ENCODE measurements at regions not wholly inside any gene's neighbourhood (a gene's known extent, or its start where the extent isn't known, plus 50 kb on each side); places are given as distances from the start of the nearest gene placed in this dataset.
A peak's percentile ranks its signal among the peaks of the same experiment; 100 is the strongest.
"Not testable (repeated sequence)": the region's sequence is repeated elsewhere in the genome, so short reads cannot be mapped to it uniquely, and the experiment has no call there.

GRCh38 chr6:85287654-85288053 lies 162.2 kb upstream of the NT5E start:
- intact Hi-C loops (cut with DNase I), result no loop called here
- no peak for DNase-seq

- intact Hi-C loops (cut with DNase I), result no loop called here
- no peak for DNase-seq
Measured at GRCh38 chr6:85287158-85287557, 162.7 kb upstream of the NT5E start.

GRCh38 chr6:85286507-85286906 lies 163.4 kb upstream of the NT5E start:
- DNase-seq; intact Hi-C loops (cut with DNase I): not testable (repeated sequence)

GRCh38 chr6:85285934-85286333 lies 163.9 kb upstream of the NT5E start:
- peak in 1 of 10 donors; percentile 57 for DNase-seq
- intact Hi-C loops (cut with DNase I), result no loop called here

- intact Hi-C loops (cut with DNase I), result no loop called here
- no peak for DNase-seq
Measured at GRCh38 chr6:85285114-85285513, 164.8 kb upstream of the NT5E start.

- intact Hi-C loops (cut with DNase I), result no loop called here
- DNase-seq, result no peak
Measured at GRCh38 chr6:85283436-85283835, 166.4 kb upstream of the NT5E start.

GRCh38 chr6:85278466-85279035 lies 171.3 kb upstream of the NT5E start:
- intact Hi-C loops (cut with DNase I), result no loop called here
- DNase-seq, result no peak

- intact Hi-C loops (cut with DNase I); DNase-seq: not testable (repeated sequence)
Measured at GRCh38 chr6:85276026-85276425, 173.9 kb upstream of the NT5E start.

GRCh38 chr6:85275338-85275985 lies 174.4 kb upstream of the NT5E start:
- DNase-seq, result no peak
- intact Hi-C loops (cut with DNase I), result no loop called here

GRCh38 chr6:85273870-85274269 lies 176.0 kb upstream of the NT5E start:
- intact Hi-C loops (cut with DNase I), result no loop called here
- DNase-seq, result no peak

GRCh38 chr6:85273046-85273445 lies 176.8 kb upstream of the NT5E start:
- intact Hi-C loops (cut with DNase I), result no loop called here
- peak in 1 of 10 donors; percentile 66 for DNase-seq

- DNase-seq, result no peak
- intact Hi-C loops (cut with DNase I), result no loop called here
Measured at GRCh38 chr6:85272592-85272991, 177.3 kb upstream of the NT5E start.

GRCh38 chr6:85262621-85263020 lies 187.3 kb upstream of the NT5E start:
- intact Hi-C loops (cut with DNase I), result no loop called here
- DNase-seq, result no peak

- DNase-seq, result no peak
- intact Hi-C loops (cut with DNase I), result no loop called here
Measured at GRCh38 chr6:85261271-85261670, 188.6 kb upstream of the NT5E start.

GRCh38 chr6:85255661-85256060 lies 194.2 kb upstream of the NT5E start:
- intact Hi-C loops (cut with DNase I), result no loop called here

GRCh38 chr6:85252552-85252951 lies 197.3 kb upstream of the NT5E start:
- intact Hi-C loops (cut with DNase I), result no loop called here
- DNase-seq, result no peak

More at GRCh38 chr6:85255661-85256060, 194.2 kb upstream of the NT5E start:
- no peak for DNase-seq

GRCh38 chr6:85252085-85252484 lies 197.8 kb upstream of the NT5E start:
- no peak for DNase-seq
- intact Hi-C loops (cut with DNase I), result no loop called here

GRCh38 chr6:85251300-85251699 lies 198.6 kb upstream of the NT5E start:
- intact Hi-C loops (cut with DNase I), result no loop called here
- no peak for DNase-seq

- DNase-seq, result no peak
Measured at GRCh38 chr6:85250586-85251220, 199.2 kb upstream of the NT5E start.

GRCh38 chr6:85245004-85245403 lies 204.9 kb upstream of the NT5E start:
- no peak for DNase-seq
- intact Hi-C loops (cut with DNase I), result no loop called here

More at GRCh38 chr6:85250586-85251220, 199.2 kb upstream of the NT5E start:
- intact Hi-C loops (cut with DNase I), result no loop called here

- intact Hi-C loops (cut with DNase I), result no loop called here
- no peak for DNase-seq
Measured at GRCh38 chr6:85241498-85242052, 208.3 kb upstream of the NT5E start.
